Skeletal muscle satellite cell (primary cell): ENCODE measurements at regions not wholly inside any gene's neighbourhood (a gene's known extent, or its start where the extent isn't known, plus 50 kb on each side); places are given as distances from the start of the nearest gene placed in this dataset.

Source experiments
- H3K27me3 ChIP-seq: 2 replicates; pipeline ENCODE4 v1.7.0; 2013; ENCODE audit warnings: low read length; ENCODE audit not compliant: control insufficient read depth, insufficient read depth
- H3K36me3 ChIP-seq: 2 replicates; pipeline ENCODE4 v1.7.0; 2013; ENCODE audit warnings: mild to moderate bottlenecking, control low read depth, low read length; ENCODE audit not compliant: insufficient read depth
- H3K4me1 ChIP-seq: 2 replicates; pipeline ENCODE4 v1.7.0; 2013; ENCODE audit warnings: low read length; ENCODE audit not compliant: control insufficient read depth, insufficient read depth
- H3K4me2 ChIP-seq: 2 replicates; pipeline ENCODE4 v1.7.0; 2013; ENCODE audit warnings: mild to moderate bottlenecking, low read length
- H3K4me3 ChIP-seq: 2 replicates; pipeline ENCODE4 v1.7.0; 2013; ENCODE audit warnings: low read length
- H3K9ac ChIP-seq: 2 replicates; pipeline ENCODE4 v1.7.0; 2013; ENCODE audit warnings: mild to moderate bottlenecking, low read depth, low read length, moderate library complexity
- H3K9me3 ChIP-seq: replicated peaks from 2 replicates; pipeline ENCODE4 v1.7.0; 2013; ENCODE audit warnings: mild to moderate bottlenecking, control low read depth, low read length

DNA sequence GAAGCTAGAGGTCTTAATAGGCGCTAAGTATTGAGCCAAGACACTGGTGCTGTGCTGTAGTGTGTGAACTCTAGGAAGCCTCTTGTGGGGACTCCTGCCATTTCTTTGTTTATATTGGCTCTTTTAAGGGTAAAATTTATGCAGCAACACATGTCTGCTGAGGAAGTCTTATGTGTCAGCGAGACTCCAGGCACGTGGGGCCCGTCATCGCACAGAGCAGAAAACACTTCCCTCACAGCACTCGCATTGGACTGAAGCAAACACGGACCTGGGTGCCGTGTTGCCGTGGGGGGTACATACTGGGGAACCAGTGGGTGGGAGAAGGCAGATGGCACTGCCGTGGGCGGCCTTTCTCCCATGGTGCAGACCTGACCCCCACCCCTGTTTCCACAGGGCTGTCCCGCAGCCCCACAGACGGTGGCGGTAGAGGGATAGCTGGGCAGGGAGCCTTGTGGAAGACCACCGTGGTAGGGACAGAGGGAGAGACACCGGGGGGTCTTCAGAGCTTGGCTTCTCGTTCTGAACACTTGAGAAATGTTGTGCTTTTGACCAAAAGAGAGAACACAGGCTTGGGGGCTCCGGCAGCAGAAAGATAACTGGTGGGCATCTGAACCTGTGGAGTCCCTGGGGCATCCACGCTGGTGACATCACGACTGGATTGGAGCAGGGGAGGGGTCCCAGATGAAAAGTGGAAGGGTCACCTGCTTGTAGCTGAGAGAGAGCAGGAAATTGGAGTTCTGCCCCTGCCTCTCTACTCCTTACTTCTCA is 284.7 kb upstream of the SHH start:
- no peak overlapping the region for H3K4me3 ChIP-seq
- H3K9me3 ChIP-seq: peaks cover 13% of the 10 kb centered on the region
- no peaks in the 10 kb centered on the region for H3K36me3 ChIP-seq
- H3K9ac ChIP-seq: no peak overlapping the region
- no peaks in the 10 kb centered on the region for H3K4me1 ChIP-seq
- no peaks in the 10 kb centered on the region for H3K27me3 ChIP-seq
- H3K4me2 ChIP-seq: no peak overlapping the region

DNA sequence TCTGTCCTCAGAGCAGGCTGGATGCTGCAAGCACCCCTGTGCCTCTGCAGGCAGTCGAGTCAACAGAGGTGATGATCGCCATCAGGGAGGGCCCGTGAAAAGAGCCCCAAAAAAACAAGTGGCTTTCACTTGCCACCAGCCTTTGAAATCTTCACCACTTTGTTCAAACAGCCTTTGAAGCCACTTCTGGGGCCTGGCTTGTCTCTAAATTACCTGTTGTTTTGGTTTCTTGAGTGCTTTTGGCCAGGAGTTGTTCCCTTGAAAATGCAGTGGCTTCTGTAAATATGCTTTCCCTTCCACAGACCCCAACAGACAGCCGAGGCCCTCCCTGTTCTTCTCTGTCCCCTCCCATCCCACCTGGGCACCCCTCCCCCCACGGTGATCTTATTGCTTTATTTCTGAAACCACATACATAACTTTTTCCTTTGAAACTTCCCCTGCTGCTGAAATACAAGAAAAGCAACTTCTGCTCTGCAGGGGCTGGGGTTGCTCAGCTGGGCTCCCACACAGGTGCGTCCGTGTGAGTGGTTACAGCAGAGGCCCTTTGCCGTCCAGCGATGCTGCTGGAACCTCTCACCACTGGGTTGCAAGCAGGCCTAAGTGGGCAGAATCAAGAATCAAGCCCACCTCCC is 283.8 kb upstream of the SHH start:
- Histone ChIP-seq H3K27me3 (no peaks in the 10 kb centered on the region), H3K4me2 (no peak overlapping the region), H3K9me3 (peaks cover 13% of the 10 kb centered on the region), H3K36me3 (no peaks in the 10 kb centered on the region), H3K9ac (no peak overlapping the region), H3K4me3 (no peak overlapping the region), H3K4me1 (no peaks in the 10 kb centered on the region)

DNA sequence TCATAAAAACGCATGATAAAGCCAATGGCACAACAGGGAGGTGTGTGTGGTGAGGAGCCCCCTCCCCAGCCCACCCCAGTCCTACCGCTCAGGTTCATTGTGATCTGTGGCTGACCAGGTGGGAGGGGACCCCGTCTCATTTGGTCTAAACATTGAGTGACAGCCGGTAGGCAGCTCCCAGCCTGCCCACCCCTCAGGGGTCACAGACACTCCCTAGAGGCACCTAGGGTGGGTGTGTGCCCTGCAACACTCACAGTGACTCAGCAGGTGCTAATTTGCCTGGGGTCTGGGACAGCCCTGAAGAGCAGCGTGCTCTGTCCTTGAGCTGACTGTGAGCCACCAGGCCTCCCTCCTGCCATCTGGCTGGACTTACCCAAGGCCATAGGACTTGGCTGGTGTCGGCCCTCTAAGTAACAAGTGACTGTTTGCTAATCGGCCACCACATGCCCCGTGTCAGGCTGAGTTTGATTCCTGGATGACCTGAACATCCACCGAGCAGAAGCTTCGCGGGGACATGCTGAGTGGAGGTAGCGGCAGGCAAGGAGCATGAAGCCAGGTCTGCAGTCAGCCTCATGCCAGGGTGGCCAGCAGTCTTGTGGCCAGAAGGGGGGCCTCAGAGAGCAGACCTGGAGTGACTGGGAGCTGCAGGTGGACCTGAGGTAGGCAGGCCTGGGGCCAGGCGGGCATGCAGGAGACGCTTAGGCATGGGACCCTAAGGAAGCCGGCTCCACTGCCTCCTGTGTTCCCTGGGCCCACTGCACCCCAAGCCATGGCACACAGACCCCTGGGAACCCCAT is 282.3 kb upstream of the SHH start:
- Histone ChIP-seq H3K4me1 (no peaks in the 10 kb centered on the region), H3K9ac (no peak overlapping the region), H3K9me3 (peaks cover 13% of the 10 kb centered on the region), H3K4me2 (no peak overlapping the region), H3K4me3 (no peak overlapping the region), H3K27me3 (no peaks in the 10 kb centered on the region), H3K36me3 (no peaks in the 10 kb centered on the region)

DNA sequence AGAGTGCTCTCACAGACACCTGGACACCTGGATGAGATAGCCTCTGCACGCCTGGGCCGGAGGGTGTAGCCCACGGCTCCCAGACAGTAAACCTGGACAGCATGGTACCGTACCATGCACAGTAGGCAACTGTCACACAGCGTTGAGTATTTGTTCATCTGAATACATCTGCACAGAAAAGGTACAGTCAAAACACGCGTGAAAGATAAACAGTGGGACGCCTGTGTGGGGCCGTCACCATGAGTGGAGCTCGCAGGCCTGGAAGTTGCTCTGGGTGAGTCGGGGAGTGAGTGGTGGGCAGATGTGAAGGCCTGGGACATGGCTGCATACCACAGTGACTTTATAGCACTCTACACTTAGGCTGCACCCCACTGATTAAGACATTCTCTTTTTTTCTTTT is 280.0 kb upstream of the SHH start:
- H3K36me3 ChIP-seq: no peaks in the 10 kb centered on the region
- peaks cover 11% of the 10 kb centered on the region for H3K9me3 ChIP-seq
- H3K9ac ChIP-seq: no peak overlapping the region
- H3K4me1 ChIP-seq: no peaks in the 10 kb centered on the region
- H3K4me2 ChIP-seq: no peak overlapping the region
- no peak overlapping the region for H3K4me3 ChIP-seq
- no peaks in the 10 kb centered on the region for H3K27me3 ChIP-seq

DNA sequence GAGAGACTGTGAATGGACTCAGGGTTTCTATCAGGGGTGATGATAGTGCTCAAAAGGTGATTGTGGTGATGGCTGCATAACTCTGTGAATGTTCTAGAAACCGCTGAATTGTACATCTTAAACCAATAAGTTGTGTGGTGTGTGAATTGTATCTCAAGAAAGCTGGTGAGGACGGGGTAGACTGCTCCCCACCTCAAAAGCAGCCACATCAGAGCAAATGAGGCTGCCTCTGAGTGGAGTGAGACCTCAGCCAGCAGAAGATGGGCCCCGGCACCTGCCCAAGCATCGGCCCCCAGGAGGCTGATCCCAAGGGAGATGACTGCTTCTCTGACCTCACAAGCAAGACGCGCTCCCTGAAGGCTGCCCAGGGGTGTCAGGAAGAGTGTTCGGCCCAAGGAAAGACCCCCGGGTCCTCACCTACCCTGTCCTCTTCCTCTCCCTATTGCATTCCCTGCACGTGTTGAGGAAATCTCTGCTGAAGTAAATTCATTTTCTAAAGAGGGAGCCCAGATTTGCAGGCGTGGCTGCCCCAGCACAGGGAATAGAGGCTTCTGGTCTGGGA is 279.3 kb upstream of the SHH start:
- no peaks in the 10 kb centered on the region for H3K4me1 ChIP-seq
- peaks cover 11% of the 10 kb centered on the region for H3K9me3 ChIP-seq
- no peak overlapping the region for H3K9ac ChIP-seq
- no peaks in the 10 kb centered on the region for H3K36me3 ChIP-seq
- no peak overlapping the region for H3K4me3 ChIP-seq
- no peak overlapping the region for H3K4me2 ChIP-seq
- H3K27me3 ChIP-seq: no peaks in the 10 kb centered on the region

DNA sequence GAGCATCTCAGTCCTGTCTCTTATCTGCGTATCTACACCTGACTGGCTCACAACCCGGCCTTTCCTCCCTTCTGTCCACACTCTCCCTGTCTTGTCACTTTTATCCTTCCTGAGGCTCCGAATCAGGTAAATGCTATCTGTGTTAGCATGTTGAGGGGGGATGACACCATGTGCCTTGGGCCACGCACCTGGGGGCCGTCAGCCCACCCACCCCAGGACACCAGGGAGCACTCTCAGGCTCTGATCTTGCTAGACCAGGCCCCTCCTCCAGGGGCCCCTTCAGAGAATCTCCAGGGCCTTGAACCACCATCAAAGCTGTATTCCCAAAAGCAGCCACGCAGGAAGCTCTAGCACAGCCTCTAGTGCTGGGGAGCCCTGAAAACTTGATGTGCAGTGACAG is 278.7 kb upstream of the SHH start:
- H3K4me1 ChIP-seq: no peaks in the 10 kb centered on the region
- no peaks in the 10 kb centered on the region for H3K36me3 ChIP-seq
- H3K4me3 ChIP-seq: no peak overlapping the region

DNA sequence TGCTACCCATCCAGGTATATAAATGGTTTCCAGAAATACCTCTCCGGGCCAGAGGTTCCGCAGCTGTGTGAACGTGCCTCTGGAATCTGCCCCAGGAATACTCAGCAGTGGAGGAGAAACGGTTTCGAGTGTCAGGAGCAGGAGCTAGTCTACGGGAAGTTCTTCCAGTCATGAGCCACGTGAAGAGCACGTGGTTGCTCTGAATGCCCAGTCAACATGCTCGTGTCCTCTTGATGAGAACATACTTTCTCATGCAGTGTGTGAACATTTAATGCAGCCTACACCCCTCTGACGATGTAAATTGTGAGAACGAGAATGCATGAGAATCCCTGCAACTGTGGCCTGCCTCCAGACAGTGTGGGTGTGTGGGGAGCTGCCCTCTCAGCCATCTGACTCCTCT is 277.0 kb upstream of the SHH start:
- Histone ChIP-seq H3K4me3 (no peak overlapping the region), H3K36me3 (no peaks in the 10 kb centered on the region), H3K9me3 (no peaks in the 10 kb centered on the region), H3K4me1 (no peaks in the 10 kb centered on the region), H3K4me2 (no peak overlapping the region), H3K27me3 (no peaks in the 10 kb centered on the region), H3K9ac (no peak overlapping the region)

More for the DNA sequence above, 278.7 kb upstream of the SHH start:
- no peak overlapping the region for H3K9ac ChIP-seq
- peaks cover 11% of the 10 kb centered on the region for H3K9me3 ChIP-seq
- H3K27me3 ChIP-seq: no peaks in the 10 kb centered on the region
- no peak overlapping the region for H3K4me2 ChIP-seq

DNA sequence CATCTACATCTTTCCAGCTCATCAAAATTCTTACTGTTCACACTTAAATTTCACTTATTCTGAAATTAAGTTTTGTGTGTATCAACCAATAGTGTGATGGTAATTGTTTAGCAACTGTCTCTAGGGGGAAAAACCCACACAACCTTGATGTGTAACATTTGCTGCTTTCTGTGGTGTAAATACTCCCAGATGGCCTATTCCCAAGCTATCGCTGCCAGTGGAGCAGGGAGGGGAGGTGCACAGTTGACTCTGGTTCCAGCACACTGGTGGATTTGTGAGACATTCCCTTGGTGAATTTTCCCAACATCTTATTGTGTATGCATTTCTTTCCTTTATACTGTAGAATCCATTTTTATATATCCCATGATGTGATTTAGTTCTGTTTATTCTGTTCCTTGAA is 275.9 kb upstream of the SHH start:
- H3K9me3 ChIP-seq: peaks cover under 1% of the 10 kb centered on the region
- no peaks in the 10 kb centered on the region for H3K27me3 ChIP-seq
- H3K4me3 ChIP-seq: no peak overlapping the region
- H3K36me3 ChIP-seq: no peaks in the 10 kb centered on the region
- H3K4me2 ChIP-seq: no peak overlapping the region
- no peak overlapping the region for H3K9ac ChIP-seq
- H3K4me1 ChIP-seq: no peaks in the 10 kb centered on the region

DNA sequence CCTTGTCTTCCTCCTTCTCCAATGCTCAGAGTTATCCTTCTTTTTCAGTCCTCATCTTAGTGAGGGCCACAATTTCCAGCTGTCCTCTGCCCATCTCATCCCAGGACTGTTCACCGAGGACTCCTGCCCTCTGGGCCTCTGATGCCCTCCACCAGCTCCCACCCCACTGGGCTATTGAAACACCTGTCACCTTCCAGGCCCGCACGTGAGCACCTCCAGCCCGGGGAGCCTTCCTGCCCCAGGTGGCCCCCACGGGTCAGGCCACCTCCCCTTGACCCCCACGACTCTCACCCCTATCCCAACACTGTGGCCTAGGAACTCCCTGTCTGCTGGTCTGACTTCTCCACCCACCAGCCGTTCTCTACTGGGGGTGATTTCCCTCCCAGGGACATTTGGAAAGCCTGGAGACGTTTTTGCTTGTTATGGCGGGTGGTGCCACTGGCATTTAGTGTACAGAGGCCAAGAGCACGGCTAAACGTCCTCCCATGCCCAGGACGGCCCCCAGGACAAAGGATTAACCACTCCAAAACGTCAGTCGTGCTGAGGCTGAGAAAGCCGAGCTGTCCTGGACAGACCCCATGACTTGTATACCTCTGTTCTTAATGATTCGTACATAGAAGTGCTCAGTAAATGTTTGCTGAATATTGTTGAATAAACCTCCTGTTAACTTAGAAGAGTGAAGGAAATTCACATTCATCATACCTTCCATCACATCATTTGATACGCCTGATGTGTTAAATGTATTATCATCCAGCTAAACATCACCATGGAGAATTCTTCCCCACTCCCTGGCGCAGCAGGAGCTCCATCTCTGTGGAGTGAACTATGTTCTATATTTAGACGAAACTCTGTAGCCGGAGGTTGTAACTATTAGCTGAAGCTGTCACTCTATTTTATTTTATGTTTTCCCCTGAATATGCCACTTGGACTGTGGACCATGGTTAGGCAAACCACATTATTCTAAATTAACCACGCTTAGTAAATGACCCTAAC is 270.1 kb upstream of the SHH start:
- H3K4me1 ChIP-seq: no peaks in the 10 kb centered on the region
- no peaks in the 10 kb centered on the region for H3K27me3 ChIP-seq
- peaks cover 8% of the 10 kb centered on the region for H3K9me3 ChIP-seq
- no peak overlapping the region for H3K4me3 ChIP-seq
- H3K36me3 ChIP-seq: no peaks in the 10 kb centered on the region
- H3K4me2 ChIP-seq: no peak overlapping the region
- no peak overlapping the region for H3K9ac ChIP-seq

DNA sequence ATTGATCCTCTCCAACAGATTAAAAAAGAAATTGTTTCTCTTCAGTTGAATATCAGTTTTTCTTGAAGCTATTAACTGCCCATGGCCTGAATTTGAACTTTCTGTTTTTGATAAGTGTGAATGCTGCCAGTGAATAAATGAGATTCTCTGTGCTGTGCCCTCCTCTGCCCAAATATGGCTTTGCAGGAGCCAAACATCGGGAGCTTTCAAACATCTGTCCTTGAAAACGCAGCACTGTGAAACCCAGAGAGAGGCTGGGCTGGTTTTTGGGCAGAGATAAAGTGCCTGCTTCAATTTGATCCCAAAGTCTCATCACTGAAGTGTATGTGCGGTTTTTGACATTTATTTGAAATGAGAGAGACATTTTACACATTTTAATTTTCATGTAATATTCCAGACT is 268.3 kb upstream of the SHH start:
- no peak overlapping the region for H3K9ac ChIP-seq
- no peak overlapping the region for H3K4me2 ChIP-seq
- peaks cover 13% of the 10 kb centered on the region for H3K9me3 ChIP-seq
- no peak overlapping the region for H3K4me3 ChIP-seq
- no peaks in the 10 kb centered on the region for H3K27me3 ChIP-seq
- H3K36me3 ChIP-seq: no peaks in the 10 kb centered on the region
- no peaks in the 10 kb centered on the region for H3K4me1 ChIP-seq
